Lower lobe of right lung (tissue), 2 donors: ENCODE measurements at regions not wholly inside any gene's neighbourhood (a gene's known extent, or its start where the extent isn't known, plus 50 kb on each side); places are given as distances from the start of the nearest gene placed in this dataset.

Experiments used
- ATAC-seq, 2 donors: fragments of 200-7000 bp; cut with Tn5 transposase; one replicate each; pipeline ENCODE4 v1.9.1; 2020 to 2022; ENCODE audit warnings: mild to moderate bottlenecking in 2 of 2, moderate library complexity in 2 of 2
- DNase-seq: peaks from one replicate; pipeline ENCODE4 v3.0.0-alpha.2; 2020
- H3K27ac ChIP-seq: fragments of 200-600 bp; one replicate; pipeline ENCODE4 v1.8.0; 2022
- H3K27me3 ChIP-seq: fragments of 200-600 bp; one replicate; pipeline ENCODE4 v1.8.0; 2022; ENCODE audit warnings: low read depth
- H3K36me3 ChIP-seq: fragments of 200-600 bp; one replicate; pipeline ENCODE4 v1.8.0; 2022; ENCODE audit warnings: mild to moderate bottlenecking
- H3K4me1 ChIP-seq: fragments of 200-600 bp; one replicate; pipeline ENCODE4 v1.8.0; 2022
- H3K4me3 ChIP-seq: fragments of 200-600 bp; one replicate; pipeline ENCODE4 v1.8.0; 2022; ENCODE audit warnings: mild to moderate bottlenecking
- H3K9me3 ChIP-seq: fragments of 200-600 bp; one replicate; pipeline ENCODE4 v1.8.0; 2022
- CTCF ChIP-seq: fragments of 200-600 bp; IDR thresholded peaks from one replicate; pipeline ENCODE4 v1.8.0; 2022; ENCODE audit warnings: antibody characterized with exemption, mild to moderate bottlenecking
- intact Hi-C: fragments of 100-400 bp; cut with DNase I; formaldehyde crosslinking; loops from one replicate; pipeline ENCODE4 v1.11.0; 2022
- donor health status: DM: no; HTN: yes; CAD: no; lungs with severe emphysema.

- peak in 1 of 2 donors; percentile 23 for ATAC-seq
- no peak overlapping the region for H3K27ac ChIP-seq
Observed at GRCh38 chr16:59249011-59249410, 514.9 kb upstream of the GOT2 start.

GRCh38 chr16:59242556-59242955, 508.4 kb upstream of the GOT2 start:
- H3K4me1 ChIP-seq = no peaks in the 10 kb centered on the region
- H3K27me3 ChIP-seq = no peaks in the 10 kb centered on the region
- DNase-seq (no peak), ATAC-seq (no peak)
- no peak overlapping the region for H3K27ac ChIP-seq
- H3K9me3 ChIP-seq = no peaks in the 10 kb centered on the region
- no peak overlapping the region for H3K4me3 ChIP-seq
- no peaks in the 10 kb centered on the region for H3K36me3 ChIP-seq
- intact Hi-C loops = no loop called here
- TF ChIP-seq CTCF = no peak

More at GRCh38 chr16:59249011-59249410, 514.9 kb upstream of the GOT2 start:
- no peaks in the 10 kb centered on the region for H3K9me3 ChIP-seq
- no peak for TF ChIP-seq CTCF
- no peaks in the 10 kb centered on the region for H3K36me3 ChIP-seq
- H3K4me1 ChIP-seq = no peaks in the 10 kb centered on the region
- intact Hi-C loops = no loop called here
- DNase-seq = no peak
- H3K4me3 ChIP-seq = no peak overlapping the region
- H3K27me3 ChIP-seq = no peaks in the 10 kb centered on the region

DNA sequence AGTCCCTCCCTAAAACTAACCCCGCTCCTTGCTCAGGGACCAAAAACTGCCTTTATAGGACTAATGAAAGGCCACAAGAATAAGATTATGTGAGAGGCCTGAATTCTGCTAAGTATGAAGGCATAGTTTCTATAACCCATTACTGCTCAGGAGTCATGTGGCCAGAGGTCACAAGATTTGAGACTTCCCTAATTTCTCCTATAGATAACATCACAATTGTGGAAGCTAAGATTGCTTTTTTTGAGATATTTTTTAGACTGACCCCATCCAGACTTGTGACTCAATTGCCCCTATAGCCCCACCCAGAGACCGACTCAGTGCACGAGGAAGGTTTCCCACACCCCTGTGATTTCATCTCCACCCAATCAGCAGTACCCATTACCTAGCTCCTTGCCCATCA, 504.1 kb upstream of the GOT2 start:
- H3K27ac ChIP-seq = no peak overlapping the region
- TF ChIP-seq CTCF = no peak
- H3K4me1 ChIP-seq = no peaks in the 10 kb centered on the region
- no peaks in the 10 kb centered on the region for H3K27me3 ChIP-seq
- no peaks in the 10 kb centered on the region for H3K36me3 ChIP-seq
- H3K9me3 ChIP-seq = no peaks in the 10 kb centered on the region
- no peak overlapping the region for H3K4me3 ChIP-seq
- intact Hi-C loops = no loop called here
- ATAC-seq (no peak), DNase-seq (no peak)

DNA sequence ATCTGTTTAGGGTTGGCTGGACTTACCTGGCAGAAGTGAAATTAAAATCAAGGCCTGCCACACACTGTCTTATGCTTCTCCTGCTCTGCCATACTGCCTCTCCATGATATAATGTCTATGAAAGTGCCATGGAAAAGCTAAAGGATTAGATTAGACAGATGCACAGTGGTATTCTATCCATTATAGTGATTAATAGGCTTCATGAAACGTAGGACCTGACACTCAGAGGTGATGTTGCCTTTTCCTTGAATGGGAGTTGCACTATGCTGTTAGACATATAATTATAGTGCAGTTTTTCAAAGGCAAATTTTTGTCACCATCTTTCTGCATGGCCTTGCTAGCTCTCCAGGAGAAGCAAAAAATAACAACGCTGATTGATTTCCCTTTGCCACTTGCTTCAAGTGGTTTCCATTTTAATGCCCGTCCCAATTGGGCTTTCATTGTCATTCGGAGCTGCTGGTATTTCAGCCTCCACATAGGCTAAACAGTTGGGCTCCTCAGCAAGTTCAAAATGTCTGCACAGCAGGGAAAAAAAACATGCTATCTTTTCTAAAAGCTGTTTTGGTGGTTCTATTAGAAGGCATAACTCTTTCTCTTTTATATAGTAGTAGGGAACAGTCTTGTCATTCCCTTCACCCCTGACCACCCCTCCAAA, 502.8 kb upstream of the GOT2 start:
- Histone ChIP-seq H3K27ac (no peak overlapping the region), H3K4me3 (no peak overlapping the region), H3K4me1 (no peaks in the 10 kb centered on the region), H3K9me3 (no peaks in the 10 kb centered on the region), H3K27me3 (no peaks in the 10 kb centered on the region), H3K36me3 (no peaks in the 10 kb centered on the region)
- intact Hi-C loops = no loop called here
- no peak for DNase-seq
- TF ChIP-seq CTCF = no peak
- no peak for ATAC-seq

DNA sequence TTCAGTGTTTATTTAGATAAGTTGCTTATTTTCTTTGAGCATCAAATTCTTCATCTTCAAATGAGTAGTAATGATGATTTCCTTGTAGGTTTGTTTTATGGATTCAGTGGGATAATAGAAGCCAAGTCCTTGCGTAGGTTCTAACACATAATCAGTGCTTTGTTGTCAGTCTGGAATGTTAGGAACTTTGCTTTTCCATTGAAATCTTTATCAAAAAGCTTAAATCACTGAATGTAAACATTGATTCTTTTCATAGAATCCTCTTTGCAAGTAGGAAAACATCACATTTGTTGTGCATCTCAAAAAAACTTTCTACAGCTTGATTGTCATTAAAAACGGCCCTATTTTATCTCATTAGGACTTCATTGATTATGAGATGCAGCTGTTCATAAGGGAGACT, 490.3 kb upstream of the GOT2 start:
- H3K27ac ChIP-seq = no peak overlapping the region
- no peak overlapping the region for H3K4me3 ChIP-seq
- H3K36me3 ChIP-seq = no peaks in the 10 kb centered on the region
- no peaks in the 10 kb centered on the region for H3K9me3 ChIP-seq
- H3K27me3 ChIP-seq = no peaks in the 10 kb centered on the region
- no peaks in the 10 kb centered on the region for H3K4me1 ChIP-seq
- no peak for ATAC-seq
- intact Hi-C loops = no loop called here
- TF ChIP-seq CTCF = no peak
- DNase-seq = no peak

GRCh38 chr16:59220011-59220410, 485.9 kb upstream of the GOT2 start:
- intact Hi-C loops = no loop called here

More at GRCh38 chr16:59220011-59220410, 485.9 kb upstream of the GOT2 start:
- ATAC-seq = no peak
- Histone ChIP-seq H3K27me3 (no peaks in the 10 kb centered on the region), H3K4me1 (no peaks in the 10 kb centered on the region), H3K9me3 (no peaks in the 10 kb centered on the region), H3K27ac (no peak overlapping the region), H3K4me3 (no peak overlapping the region), H3K36me3 (no peaks in the 10 kb centered on the region)
- no peak for DNase-seq
- no peak for TF ChIP-seq CTCF
